ENCODE measurements at regions not wholly inside any gene's neighbourhood (a gene's known extent, or its start where the extent isn't known, plus 50 kb on each side); places are given as distances from the start of the nearest gene placed in this dataset.
"Not testable (repeated sequence)": the region's sequence is repeated elsewhere in the genome, so short reads cannot be mapped to it uniquely, and the experiment has no call there.

GRCh38 chr13:63444225-63444624 is 2028.6 kb upstream of the PCDH20 start:
- WGBS (ENCODE audit: insufficient coverage, insufficient read length), result no CpG with 5 or more reads among the region's 3 CpGs
- H3K36me3 ChIP-seq (ENCODE audit: control insufficient read depth, insufficient read depth, low read length); H3K4me1 ChIP-seq (ENCODE audit: control insufficient read depth, insufficient read depth, low read length); DNase-seq (ENCODE audit: low read depth, low spot score); H3K4me3 ChIP-seq (ENCODE audit: low read length); H3K9me3 ChIP-seq (ENCODE audit: control insufficient read depth, insufficient read depth, low read length); H3K27ac ChIP-seq (ENCODE audit: low read length); H3K27me3 ChIP-seq (ENCODE audit: control insufficient read depth, insufficient read depth, low read length): not testable (repeated sequence)

GRCh38 chr13:63438951-63439350 is 2023.3 kb upstream of the PCDH20 start:
- H3K4me3 ChIP-seq (ENCODE audit: low read length), result no peak overlapping the region
- no CpG with 5 or more reads among the region's 4 CpGs for WGBS (ENCODE audit: insufficient coverage, insufficient read length)
- H3K36me3 ChIP-seq (ENCODE audit: control insufficient read depth, insufficient read depth, low read length), result no peaks in the 10 kb centered on the region
- no peak overlapping the region for H3K27ac ChIP-seq (ENCODE audit: low read length)
- H3K9me3 ChIP-seq (ENCODE audit: control insufficient read depth, insufficient read depth, low read length), result no peaks in the 10 kb centered on the region
- no peaks in the 10 kb centered on the region for H3K27me3 ChIP-seq (ENCODE audit: control insufficient read depth, insufficient read depth, low read length)
- DNase-seq (ENCODE audit: low read depth, low spot score), result no peak
- no peaks in the 10 kb centered on the region; the same call in 1 of the 2 replicates for H3K4me1 ChIP-seq (ENCODE audit: control insufficient read depth, insufficient read depth, low read length)

- no peak for DNase-seq (ENCODE audit: low read depth, low spot score)
- no peak overlapping the region for H3K4me3 ChIP-seq (ENCODE audit: low read length)
- H3K36me3 ChIP-seq (ENCODE audit: control insufficient read depth, insufficient read depth, low read length), result no peaks in the 10 kb centered on the region
- no peaks in the 10 kb centered on the region; the same call in 1 of the 2 replicates for H3K4me1 ChIP-seq (ENCODE audit: control insufficient read depth, insufficient read depth, low read length)
- H3K9me3 ChIP-seq (ENCODE audit: control insufficient read depth, insufficient read depth, low read length), result no peaks in the 10 kb centered on the region
- no peaks in the 10 kb centered on the region for H3K27me3 ChIP-seq (ENCODE audit: control insufficient read depth, insufficient read depth, low read length)
- no peak overlapping the region for H3K27ac ChIP-seq (ENCODE audit: low read length)
- no CpG with 5 or more reads among the region's 2 CpGs for WGBS (ENCODE audit: insufficient coverage, insufficient read length)
Measured at GRCh38 chr13:63436325-63436668, 2020.6 kb upstream of the PCDH20 start.

GRCh38 chr13:63435667-63436324 is 2020.1 kb upstream of the PCDH20 start:
- WGBS (ENCODE audit: insufficient coverage, insufficient read length), result no CpG with 5 or more reads among the region's 2 CpGs
- no peaks in the 10 kb centered on the region for H3K27me3 ChIP-seq (ENCODE audit: control insufficient read depth, insufficient read depth, low read length)
- DNase-seq (ENCODE audit: low read depth, low spot score), result no peak
- no peak overlapping the region for H3K4me3 ChIP-seq (ENCODE audit: low read length)
- no peaks in the 10 kb centered on the region; the same call in 1 of the 2 replicates for H3K4me1 ChIP-seq (ENCODE audit: control insufficient read depth, insufficient read depth, low read length)
- H3K9me3 ChIP-seq (ENCODE audit: control insufficient read depth, insufficient read depth, low read length), result no peaks in the 10 kb centered on the region
- H3K36me3 ChIP-seq (ENCODE audit: control insufficient read depth, insufficient read depth, low read length), result no peaks in the 10 kb centered on the region
- no peak overlapping the region for H3K27ac ChIP-seq (ENCODE audit: low read length)

- Histone ChIP-seq H3K9me3 (ENCODE audit: control insufficient read depth, insufficient read depth, low read length) (no peaks in the 10 kb centered on the region), H3K27me3 (ENCODE audit: control insufficient read depth, insufficient read depth, low read length) (no peaks in the 10 kb centered on the region), H3K4me1 (ENCODE audit: control insufficient read depth, insufficient read depth, low read length) (no peaks in the 10 kb centered on the region), H3K4me3 (ENCODE audit: low read length) (no peak overlapping the region), H3K27ac (ENCODE audit: low read length) (no peak overlapping the region), H3K36me3 (ENCODE audit: control insufficient read depth, insufficient read depth, low read length) (no peaks in the 10 kb centered on the region)
- DNase-seq (ENCODE audit: low read depth, low spot score), result no peak
Measured at GRCh38 chr13:63433546-63434150, 2018.0 kb upstream of the PCDH20 start.

GRCh38 chr13:63427170-63427569 is 2011.5 kb upstream of the PCDH20 start:
- H3K4me3 ChIP-seq (ENCODE audit: low read length), result no peak overlapping the region
- no peaks in the 10 kb centered on the region for H3K4me1 ChIP-seq (ENCODE audit: control insufficient read depth, insufficient read depth, low read length)
- no peaks in the 10 kb centered on the region for H3K27me3 ChIP-seq (ENCODE audit: control insufficient read depth, insufficient read depth, low read length)
- no CpG with 5 or more reads among the region's 2 CpGs for WGBS (ENCODE audit: insufficient coverage, insufficient read length)
- DNase-seq (ENCODE audit: low read depth, low spot score), result no peak
- no peaks in the 10 kb centered on the region for H3K36me3 ChIP-seq (ENCODE audit: control insufficient read depth, insufficient read depth, low read length)
- no peaks in the 10 kb centered on the region for H3K9me3 ChIP-seq (ENCODE audit: control insufficient read depth, insufficient read depth, low read length)
- H3K27ac ChIP-seq (ENCODE audit: low read length), result no peak overlapping the region

GRCh38 chr13:63425131-63425530 is 2009.5 kb upstream of the PCDH20 start:
- H3K36me3 ChIP-seq (ENCODE audit: control insufficient read depth, insufficient read depth, low read length), result no peaks in the 10 kb centered on the region
- H3K9me3 ChIP-seq (ENCODE audit: control insufficient read depth, insufficient read depth, low read length), result no peaks in the 10 kb centered on the region
- no peak overlapping the region for H3K4me3 ChIP-seq (ENCODE audit: low read length)
- DNase-seq (ENCODE audit: low read depth, low spot score), result no peak
- no peaks in the 10 kb centered on the region for H3K4me1 ChIP-seq (ENCODE audit: control insufficient read depth, insufficient read depth, low read length)
- H3K27me3 ChIP-seq (ENCODE audit: control insufficient read depth, insufficient read depth, low read length), result no peaks in the 10 kb centered on the region
- no CpG with 5 or more reads among the region's 2 CpGs for whole genome bisulfite sequencing (ENCODE audit: insufficient coverage, insufficient read length)
- no peak overlapping the region for H3K27ac ChIP-seq (ENCODE audit: low read length)

- H3K4me1 ChIP-seq (ENCODE audit: control insufficient read depth, insufficient read depth, low read length), result no peaks in the 10 kb centered on the region
- WGBS (ENCODE audit: insufficient coverage, insufficient read length), result no CpG with 5 or more reads among the region's 3 CpGs
- DNase-seq (ENCODE audit: low read depth, low spot score), result no peak
- no peak overlapping the region for H3K27ac ChIP-seq (ENCODE audit: low read length)
- no peaks in the 10 kb centered on the region for H3K36me3 ChIP-seq (ENCODE audit: control insufficient read depth, insufficient read depth, low read length)
- H3K9me3 ChIP-seq (ENCODE audit: control insufficient read depth, insufficient read depth, low read length), result no peaks in the 10 kb centered on the region
- no peaks in the 10 kb centered on the region for H3K27me3 ChIP-seq (ENCODE audit: control insufficient read depth, insufficient read depth, low read length)
- H3K4me3 ChIP-seq (ENCODE audit: low read length), result no peak overlapping the region
Measured at GRCh38 chr13:63421123-63421522, 2005.5 kb upstream of the PCDH20 start.

GRCh38 chr13:63420685-63421084 is 2005.0 kb upstream of the PCDH20 start:
- H3K4me1 ChIP-seq (ENCODE audit: control insufficient read depth, insufficient read depth, low read length), result no peaks in the 10 kb centered on the region
- no peak overlapping the region for H3K4me3 ChIP-seq (ENCODE audit: low read length)

GRCh38 chr13:63414247-63414646 is 1998.6 kb upstream of the PCDH20 start:
- no peak overlapping the region for H3K27ac ChIP-seq (ENCODE audit: low read length)
- no peak overlapping the region for H3K4me3 ChIP-seq (ENCODE audit: low read length)
- H3K4me1 ChIP-seq (ENCODE audit: control insufficient read depth, insufficient read depth, low read length), result no peaks in the 10 kb centered on the region
- H3K27me3 ChIP-seq (ENCODE audit: control insufficient read depth, insufficient read depth, low read length), result no peaks in the 10 kb centered on the region
- no peak for DNase-seq (ENCODE audit: low read depth, low spot score)
- WGBS (ENCODE audit: insufficient coverage, insufficient read length), result no CpG with 5 or more reads among the region's 2 CpGs
- no peaks in the 10 kb centered on the region for H3K9me3 ChIP-seq (ENCODE audit: control insufficient read depth, insufficient read depth, low read length)
- H3K36me3 ChIP-seq (ENCODE audit: control insufficient read depth, insufficient read depth, low read length), result no peaks in the 10 kb centered on the region

More at GRCh38 chr13:63420685-63421084, 2005.0 kb upstream of the PCDH20 start:
- H3K27me3 ChIP-seq (ENCODE audit: control insufficient read depth, insufficient read depth, low read length), result no peaks in the 10 kb centered on the region
- no peaks in the 10 kb centered on the region for H3K36me3 ChIP-seq (ENCODE audit: control insufficient read depth, insufficient read depth, low read length)
- H3K9me3 ChIP-seq (ENCODE audit: control insufficient read depth, insufficient read depth, low read length), result no peaks in the 10 kb centered on the region
- DNase-seq (ENCODE audit: low read depth, low spot score), result no peak
- no peak overlapping the region for H3K27ac ChIP-seq (ENCODE audit: low read length)

GRCh38 chr13:63409791-63410351 is 1994.2 kb upstream of the PCDH20 start:
- Histone ChIP-seq H3K4me3 (ENCODE audit: low read length) (no peak overlapping the region), H3K4me1 (ENCODE audit: control insufficient read depth, insufficient read depth, low read length) (no peaks in the 10 kb centered on the region; the same call in 1 of the 2 replicates), H3K36me3 (ENCODE audit: control insufficient read depth, insufficient read depth, low read length) (no peaks in the 10 kb centered on the region), H3K27ac (ENCODE audit: low read length) (no peak overlapping the region), H3K9me3 (ENCODE audit: control insufficient read depth, insufficient read depth, low read length) (no peaks in the 10 kb centered on the region), H3K27me3 (ENCODE audit: control insufficient read depth, insufficient read depth, low read length) (no peaks in the 10 kb centered on the region)
- no CpG with 5 or more reads among the region's 7 CpGs for WGBS (ENCODE audit: insufficient coverage, insufficient read length)
- DNase-seq (ENCODE audit: low read depth, low spot score), result no peak

Measured in iPS DF 6.9 (cell line).